ENCODE measurements at regions not wholly inside any gene's neighbourhood (a gene's known extent, or its start where the extent isn't known, plus 50 kb on each side); places are given as distances from the start of the nearest gene placed in this dataset.

DNA sequence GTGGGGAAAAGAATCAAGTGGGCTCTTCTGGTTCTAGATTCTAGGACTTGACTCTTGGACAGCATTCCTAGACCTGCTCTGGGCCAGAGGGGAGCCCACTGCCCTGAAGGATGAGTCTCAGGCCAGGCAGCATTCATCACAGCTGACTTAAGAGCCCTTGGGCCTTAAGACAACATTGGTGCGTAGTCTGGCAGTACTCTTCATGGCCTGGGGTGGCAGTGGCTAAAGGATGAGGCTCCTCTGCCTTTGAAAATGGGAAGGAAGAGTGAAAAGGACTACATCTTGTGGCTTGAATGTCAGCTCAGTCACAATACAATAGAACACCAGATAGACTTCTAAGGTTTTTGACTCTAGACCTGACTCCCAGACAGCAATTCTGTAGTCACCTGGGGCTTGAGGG, 1415.1 kb upstream of the PRMT6 start:
- H3K9ac ChIP-seq (ENCODE audit: low read length) = no peak overlapping the region
- no peak for ATAC-seq (ENCODE audit: low read depth)
- no peaks in the 10 kb centered on the region for H3K27me3 Mint-ChIP-seq
- no peak overlapping the region for H3K27ac ChIP-seq (ENCODE audit: low read length in 2 of 2)
- no peak overlapping the region for H3K4me3 Mint-ChIP-seq
- WGBS (ENCODE audit: insufficient coverage) = no CpG with 5 or more reads among the region's 1 CpG
- no peaks in the 10 kb centered on the region for H3K4me1 ChIP-seq (ENCODE audit: control insufficient read depth in 2 of 2, insufficient read depth in 2 of 2, low read length in 2 of 2)
- H3K4me1 Mint-ChIP-seq = no peaks in the 10 kb centered on the region
- no peaks in the 10 kb centered on the region for H4K20me1 ChIP-seq (ENCODE audit: control insufficient read depth, insufficient read depth, low read length, poor library complexity, severe bottlenecking)
- no peak overlapping the region for H3K4me3 ChIP-seq (ENCODE audit: control extremely low read depth in 1 of 5, extremely low read depth in 1 of 5, insufficient read depth in 1 of 5, low read depth in 2 of 5, low read length in 4 of 5)
- no peak overlapping the region for H3K27ac Mint-ChIP-seq
- no peaks in the 10 kb centered on the region for H3K27me3 ChIP-seq (replicated peaks in 1 of 4; ENCODE audit: control extremely low read depth in 1 of 4, control insufficient read depth in 3 of 4, insufficient read depth in 4 of 4, low read length in 3 of 4)
- H3K9me3 Mint-ChIP-seq (ENCODE audit: insufficient read depth) = no peaks in the 10 kb centered on the region
- no peaks in the 10 kb centered on the region for H3K36me3 ChIP-seq (replicated peaks in 1 of 2; ENCODE audit: control extremely low read depth in 1 of 2, control insufficient read depth in 1 of 2, extremely low read depth in 1 of 2, insufficient read depth in 2 of 2, low read length in 1 of 2)
- H2AFZ ChIP-seq (ENCODE audit: insufficient read depth, low read depth, low read length, poor library complexity, severe bottlenecking) = no peak overlapping the region
- CTCF ChIA-PET = no interaction called here
- TF ChIP-seq, protein P1, sequence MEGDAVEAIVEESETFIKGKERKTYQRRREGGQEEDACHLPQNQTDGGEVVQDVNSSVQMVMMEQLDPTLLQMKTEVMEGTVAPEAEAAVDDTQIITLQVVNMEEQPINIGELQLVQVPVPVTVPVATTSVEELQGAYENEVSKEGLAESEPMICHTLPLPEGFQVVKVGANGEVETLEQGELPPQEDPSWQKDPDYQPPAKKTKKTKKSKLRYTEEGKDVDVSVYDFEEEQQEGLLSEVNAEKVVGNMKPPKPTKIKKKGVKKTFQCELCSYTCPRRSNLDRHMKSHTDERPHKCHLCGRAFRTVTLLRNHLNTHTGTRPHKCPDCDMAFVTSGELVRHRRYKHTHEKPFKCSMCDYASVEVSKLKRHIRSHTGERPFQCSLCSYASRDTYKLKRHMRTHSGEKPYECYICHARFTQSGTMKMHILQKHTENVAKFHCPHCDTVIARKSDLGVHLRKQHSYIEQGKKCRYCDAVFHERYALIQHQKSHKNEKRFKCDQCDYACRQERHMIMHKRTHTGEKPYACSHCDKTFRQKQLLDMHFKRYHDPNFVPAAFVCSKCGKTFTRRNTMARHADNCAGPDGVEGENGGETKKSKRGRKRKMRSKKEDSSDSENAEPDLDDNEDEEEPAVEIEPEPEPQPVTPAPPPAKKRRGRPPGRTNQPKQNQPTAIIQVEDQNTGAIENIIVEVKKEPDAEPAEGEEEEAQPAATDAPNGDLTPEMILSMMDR (IDR thresholded peaks at IDR 0.05) = no peak
- TF ChIP-seq EZH2 (IDR thresholded peaks at IDR 0.05; ENCODE audit: borderline replicate concordance, insufficient read depth, low read depth, low read length, poor library complexity, severe bottlenecking) = no peak
- POLR2A ChIA-PET = no interaction called here
- DNase-seq = no peak
- no peaks in the 10 kb centered on the region for H3K9me3 ChIP-seq (ENCODE audit: control extremely low read depth in 1 of 3, control insufficient read depth in 2 of 3, insufficient read depth in 1 of 3, low read length in 2 of 3)
- intact Hi-C loops (cut with micrococcal nuclease) = no loop called here
- no peak overlapping the region for H3K4me2 ChIP-seq (replicated peaks; ENCODE audit: low read depth, low read length, poor library complexity, severe bottlenecking)
- no peaks in the 10 kb centered on the region for H3K79me2 ChIP-seq (ENCODE audit: control insufficient read depth, insufficient read depth, low read length)

DNA sequence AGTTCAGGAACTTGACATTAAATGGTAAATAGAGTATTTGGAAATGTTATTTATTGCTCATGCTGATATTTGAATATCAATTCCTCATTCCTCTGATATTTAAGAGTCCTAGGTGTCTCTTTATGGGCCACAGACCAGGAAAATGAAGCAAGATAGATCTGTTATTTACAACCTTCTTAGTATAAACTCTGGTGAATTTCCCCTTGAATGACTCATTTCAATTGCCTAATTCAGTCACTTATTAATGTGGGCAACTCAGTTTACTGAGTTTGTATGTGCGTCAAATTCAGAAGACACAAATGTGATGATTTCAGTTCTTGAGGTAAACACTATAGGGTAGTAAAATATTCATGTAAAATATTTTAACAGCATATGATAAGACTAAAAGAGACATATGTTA, 1404.4 kb upstream of the PRMT6 start:
- Histone ChIP-seq H3K36me3 (replicated peaks in 1 of 2; ENCODE audit: control extremely low read depth in 1 of 2, control insufficient read depth in 1 of 2, extremely low read depth in 1 of 2, insufficient read depth in 2 of 2, low read length in 1 of 2) (no peaks in the 10 kb centered on the region), H3K79me2 (ENCODE audit: control insufficient read depth, insufficient read depth, low read length) (no peaks in the 10 kb centered on the region), H2AFZ (ENCODE audit: insufficient read depth, low read depth, low read length, poor library complexity, severe bottlenecking) (no peak overlapping the region), H3K27me3 (replicated peaks in 1 of 4; ENCODE audit: control extremely low read depth in 1 of 4, control insufficient read depth in 3 of 4, insufficient read depth in 4 of 4, low read length in 3 of 4) (no peaks in the 10 kb centered on the region), H3K4me2 (replicated peaks; ENCODE audit: low read depth, low read length, poor library complexity, severe bottlenecking) (no peak overlapping the region), H4K20me1 (ENCODE audit: control insufficient read depth, insufficient read depth, low read length, poor library complexity, severe bottlenecking) (no peaks in the 10 kb centered on the region), H3K27ac (ENCODE audit: low read length in 2 of 2) (no peak overlapping the region), H3K9ac (ENCODE audit: low read length) (no peak overlapping the region), H3K4me1 (ENCODE audit: control insufficient read depth in 2 of 2, insufficient read depth in 2 of 2, low read length in 2 of 2) (no peaks in the 10 kb centered on the region), H3K9me3 (ENCODE audit: control extremely low read depth in 1 of 3, control insufficient read depth in 2 of 3, insufficient read depth in 1 of 3, low read length in 2 of 3) (no peaks in the 10 kb centered on the region), H3K4me3 (ENCODE audit: control extremely low read depth in 1 of 5, extremely low read depth in 1 of 5, insufficient read depth in 1 of 5, low read depth in 2 of 5, low read length in 4 of 5) (no peak overlapping the region)
- Mint-ChIP-seq H3K4me3 (no peak overlapping the region), H3K27me3 (no peaks in the 10 kb centered on the region), H3K4me1 (no peaks in the 10 kb centered on the region), H3K9me3 (ENCODE audit: insufficient read depth) (no peaks in the 10 kb centered on the region), H3K27ac (no peak overlapping the region)
- no peak for ATAC-seq (ENCODE audit: low read depth)
- no peak for DNase-seq
- ChIA-PET CTCF (no interaction called here), POLR2A (no interaction called here)
- no CpG with 5 or more reads among the region's 1 CpG for WGBS (ENCODE audit: insufficient coverage)
- no peak for TF ChIP-seq EZH2 (IDR thresholded peaks at IDR 0.05; ENCODE audit: borderline replicate concordance, insufficient read depth, low read depth, low read length, poor library complexity, severe bottlenecking)
- TF ChIP-seq, protein P1 (IDR thresholded peaks at IDR 0.05) = no peak
- intact Hi-C loops (cut with micrococcal nuclease) = no loop called here
